ENCODE measurements at regions not wholly inside any gene's neighbourhood (a gene's known extent, or its start where the extent isn't known, plus 50 kb on each side); places are given as distances from the start of the nearest gene placed in this dataset.

DNA sequence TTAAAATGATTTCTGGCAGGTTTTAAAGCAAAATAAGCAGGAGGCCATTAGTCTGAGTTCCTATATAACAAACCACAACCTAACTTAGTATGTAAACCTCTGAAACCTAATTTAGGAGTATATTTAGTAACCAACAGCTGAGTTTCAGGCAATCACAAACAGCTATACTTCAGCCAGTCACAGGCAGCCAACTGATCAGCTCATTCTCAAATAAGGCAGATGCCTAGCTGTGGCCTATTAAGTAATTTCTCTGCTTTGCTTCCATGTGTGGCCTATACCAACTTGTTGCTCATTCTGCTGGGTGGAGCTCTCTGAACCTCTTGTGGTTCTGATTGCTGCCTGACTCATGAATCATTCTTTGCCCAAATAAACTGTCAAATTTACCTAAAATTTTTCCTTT lies 408.9 kb upstream of the FBXO33 start (continued):
- TF ChIP-seq, protein P1, sequence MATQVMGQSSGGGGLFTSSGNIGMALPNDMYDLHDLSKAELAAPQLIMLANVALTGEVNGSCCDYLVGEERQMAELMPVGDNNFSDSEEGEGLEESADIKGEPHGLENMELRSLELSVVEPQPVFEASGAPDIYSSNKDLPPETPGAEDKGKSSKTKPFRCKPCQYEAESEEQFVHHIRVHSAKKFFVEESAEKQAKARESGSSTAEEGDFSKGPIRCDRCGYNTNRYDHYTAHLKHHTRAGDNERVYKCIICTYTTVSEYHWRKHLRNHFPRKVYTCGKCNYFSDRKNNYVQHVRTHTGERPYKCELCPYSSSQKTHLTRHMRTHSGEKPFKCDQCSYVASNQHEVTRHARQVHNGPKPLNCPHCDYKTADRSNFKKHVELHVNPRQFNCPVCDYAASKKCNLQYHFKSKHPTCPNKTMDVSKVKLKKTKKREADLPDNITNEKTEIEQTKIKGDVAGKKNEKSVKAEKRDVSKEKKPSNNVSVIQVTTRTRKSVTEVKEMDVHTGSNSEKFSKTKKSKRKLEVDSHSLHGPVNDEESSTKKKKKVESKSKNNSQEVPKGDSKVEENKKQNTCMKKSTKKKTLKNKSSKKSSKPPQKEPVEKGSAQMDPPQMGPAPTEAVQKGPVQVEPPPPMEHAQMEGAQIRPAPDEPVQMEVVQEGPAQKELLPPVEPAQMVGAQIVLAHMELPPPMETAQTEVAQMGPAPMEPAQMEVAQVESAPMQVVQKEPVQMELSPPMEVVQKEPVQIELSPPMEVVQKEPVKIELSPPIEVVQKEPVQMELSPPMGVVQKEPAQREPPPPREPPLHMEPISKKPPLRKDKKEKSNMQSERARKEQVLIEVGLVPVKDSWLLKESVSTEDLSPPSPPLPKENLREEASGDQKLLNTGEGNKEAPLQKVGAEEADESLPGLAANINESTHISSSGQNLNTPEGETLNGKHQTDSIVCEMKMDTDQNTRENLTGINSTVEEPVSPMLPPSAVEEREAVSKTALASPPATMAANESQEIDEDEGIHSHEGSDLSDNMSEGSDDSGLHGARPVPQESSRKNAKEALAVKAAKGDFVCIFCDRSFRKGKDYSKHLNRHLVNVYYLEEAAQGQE (IDR thresholded peaks at IDR 0.05; ENCODE audit: low read depth): no peak
- TF ChIP-seq ZFX (IDR thresholded peaks at IDR 0.05): no peak
- TF ChIP-seq, protein P2, sequence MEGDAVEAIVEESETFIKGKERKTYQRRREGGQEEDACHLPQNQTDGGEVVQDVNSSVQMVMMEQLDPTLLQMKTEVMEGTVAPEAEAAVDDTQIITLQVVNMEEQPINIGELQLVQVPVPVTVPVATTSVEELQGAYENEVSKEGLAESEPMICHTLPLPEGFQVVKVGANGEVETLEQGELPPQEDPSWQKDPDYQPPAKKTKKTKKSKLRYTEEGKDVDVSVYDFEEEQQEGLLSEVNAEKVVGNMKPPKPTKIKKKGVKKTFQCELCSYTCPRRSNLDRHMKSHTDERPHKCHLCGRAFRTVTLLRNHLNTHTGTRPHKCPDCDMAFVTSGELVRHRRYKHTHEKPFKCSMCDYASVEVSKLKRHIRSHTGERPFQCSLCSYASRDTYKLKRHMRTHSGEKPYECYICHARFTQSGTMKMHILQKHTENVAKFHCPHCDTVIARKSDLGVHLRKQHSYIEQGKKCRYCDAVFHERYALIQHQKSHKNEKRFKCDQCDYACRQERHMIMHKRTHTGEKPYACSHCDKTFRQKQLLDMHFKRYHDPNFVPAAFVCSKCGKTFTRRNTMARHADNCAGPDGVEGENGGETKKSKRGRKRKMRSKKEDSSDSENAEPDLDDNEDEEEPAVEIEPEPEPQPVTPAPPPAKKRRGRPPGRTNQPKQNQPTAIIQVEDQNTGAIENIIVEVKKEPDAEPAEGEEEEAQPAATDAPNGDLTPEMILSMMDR (IDR thresholded peaks at IDR 0.05 in 2 of 3, conservative IDR thresholded peaks at IDR 0.05 in 1 of 3; ENCODE audit: borderline replicate concordance in 1 of 3, insufficient read depth in 1 of 3, low read depth in 2 of 3, low read length in 2 of 3): no peak
- TF ChIP-seq SP1 (IDR thresholded peaks at IDR 0.05; ENCODE audit: low read depth): no peak

DNA sequence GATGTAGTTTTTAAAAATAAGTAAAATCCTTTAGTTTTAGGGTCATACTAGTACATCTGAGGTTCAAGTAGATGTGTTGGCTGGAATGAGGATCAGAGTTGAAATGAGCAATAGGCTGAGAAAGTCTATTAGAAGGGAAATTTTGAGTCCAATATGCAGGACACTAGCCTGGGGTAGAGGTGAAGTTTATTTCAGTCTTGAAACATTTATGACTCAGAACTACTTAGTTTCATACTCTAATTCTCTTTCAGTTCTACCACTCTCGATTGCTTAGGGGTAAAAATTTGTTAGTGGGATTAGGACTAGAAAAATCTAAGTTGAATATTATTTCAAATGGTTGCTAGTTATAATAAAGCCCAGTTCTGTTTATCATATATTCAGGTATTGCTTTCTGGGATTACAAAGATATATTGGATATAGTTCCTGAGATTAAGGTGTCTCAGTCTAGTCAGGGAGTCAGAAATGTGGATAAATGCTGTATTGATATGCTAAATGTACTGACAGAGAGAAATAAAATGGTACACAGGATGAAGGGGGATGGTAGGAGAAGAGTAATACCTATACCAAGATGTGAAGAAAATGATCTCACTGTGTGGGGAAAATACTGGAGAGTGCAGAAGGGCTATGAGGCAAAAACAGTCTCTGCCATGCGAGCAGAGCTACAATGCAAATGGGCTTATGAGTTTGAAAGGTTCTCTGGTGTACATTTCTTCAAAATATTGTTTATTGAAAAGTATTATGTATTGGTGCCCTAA lies 395.8 kb upstream of the FBXO33 start:
- no peaks in the 10 kb centered on the region for H3K79me2 ChIP-seq (ENCODE audit: insufficient read depth, low read length)
- no peak overlapping the region for H3K4me2 ChIP-seq (ENCODE audit: low read length)
- ChIA-PET POLR2A (no interaction called here), CTCF (no interaction called here), RAD21 (ENCODE audit: low non-redundant PET in 1 of 2, low total read pairs in 2 of 2, uncharacterized antibody in 2 of 2, unreplicated experiment in 2 of 2) (no interaction called here)
- H3K27me3 ChIP-seq (ENCODE audit: insufficient read depth, low read length): no peaks in the 10 kb centered on the region
- intact Hi-C loops (cut with micrococcal nuclease): no loop called here
- no peaks in the 10 kb centered on the region for H4K20me1 ChIP-seq (ENCODE audit: insufficient read depth)
- H3K4me1 ChIP-seq (ENCODE audit: control insufficient read depth in 1 of 2, insufficient read depth in 2 of 2, low read length in 2 of 2): no peaks in the 10 kb centered on the region
- no peak overlapping the region for H3K27ac ChIP-seq (ENCODE audit: low read depth, low read length)
- no peak overlapping the region for H2AFZ ChIP-seq (ENCODE audit: low read depth, low read length, poor library complexity, severe bottlenecking)
- ATAC-seq (no peak), DNase-seq (ENCODE audit: low read depth, low spot score) (no peak)
- H3K9me3 ChIP-seq (ENCODE audit: control insufficient read depth in 1 of 2, insufficient read depth in 1 of 2, low read depth in 1 of 2, low read length in 2 of 2): no peaks in the 10 kb centered on the region
- no peak overlapping the region for H3K9ac ChIP-seq (ENCODE audit: low read length)
- H3K9me2 ChIP-seq (ENCODE audit: insufficient read depth): no peaks in the 10 kb centered on the region
- no TSS peak for BruUV-seq (replicated peaks)
- H3K36me3 ChIP-seq (ENCODE audit: control insufficient read depth in 1 of 2, insufficient read depth in 2 of 2, low read length in 2 of 2): no peaks in the 10 kb centered on the region
- H3K4me3 ChIP-seq (replicated peaks in 1 of 2; ENCODE audit: low read depth in 1 of 2, low read length in 2 of 2): no peak overlapping the region
- TF ChIP-seq CBX3 (IDR thresholded peaks at IDR 0.05; ENCODE audit: low read depth): no peak
- no peak for TF ChIP-seq RAD21 (IDR thresholded peaks at IDR 0.05; ENCODE audit: low read depth)
- TF ChIP-seq ZFX (IDR thresholded peaks at IDR 0.05): no peak
- no peak for TF ChIP-seq YY1 (IDR thresholded peaks at IDR 0.05; ENCODE audit: extremely low read depth, insufficient replicate concordance, low read depth, low read length)
- no peak for TF ChIP-seq CEBPB (IDR thresholded peaks at IDR 0.05; ENCODE audit: low read depth)
- TF ChIP-seq, protein P1 (IDR thresholded peaks at IDR 0.05; ENCODE audit: low read depth): no peak
- no peak for TF ChIP-seq EZH2phosphoT487 (IDR thresholded peaks at IDR 0.05; ENCODE audit: borderline replicate concordance)
- no peak for TF ChIP-seq POLR2A (IDR thresholded peaks at IDR 0.05; ENCODE audit: borderline replicate concordance, extremely low read depth, insufficient read depth, insufficient read length)
- no peak for TF ChIP-seq SRF (IDR thresholded peaks at IDR 0.05; ENCODE audit: low read depth)
- TF ChIP-seq, protein P3, sequence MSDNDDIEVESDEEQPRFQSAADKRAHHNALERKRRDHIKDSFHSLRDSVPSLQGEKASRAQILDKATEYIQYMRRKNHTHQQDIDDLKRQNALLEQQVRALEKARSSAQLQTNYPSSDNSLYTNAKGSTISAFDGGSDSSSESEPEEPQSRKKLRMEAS (IDR thresholded peaks at IDR 0.05): no peak
- TF ChIP-seq ZNF274 (IDR thresholded peaks at IDR 0.05; ENCODE audit: low read depth, low read length): no peak
- no peak for TF ChIP-seq TCF7L2 (IDR thresholded peaks at IDR 0.05; ENCODE audit: borderline replicate concordance, extremely low read depth, insufficient read depth, insufficient read length)
- no peak for TF ChIP-seq POLR2AphosphoS5 (IDR thresholded peaks at IDR 0.05; ENCODE audit: low read depth, low read length)
- TF ChIP-seq EZH2 (IDR thresholded peaks at IDR 0.05): no peak
